ENCODE measurements at regions not wholly inside any gene's neighbourhood (a gene's known extent, or its start where the extent isn't known, plus 50 kb on each side); places are given as distances from the start of the nearest gene placed in this dataset.

DNA sequence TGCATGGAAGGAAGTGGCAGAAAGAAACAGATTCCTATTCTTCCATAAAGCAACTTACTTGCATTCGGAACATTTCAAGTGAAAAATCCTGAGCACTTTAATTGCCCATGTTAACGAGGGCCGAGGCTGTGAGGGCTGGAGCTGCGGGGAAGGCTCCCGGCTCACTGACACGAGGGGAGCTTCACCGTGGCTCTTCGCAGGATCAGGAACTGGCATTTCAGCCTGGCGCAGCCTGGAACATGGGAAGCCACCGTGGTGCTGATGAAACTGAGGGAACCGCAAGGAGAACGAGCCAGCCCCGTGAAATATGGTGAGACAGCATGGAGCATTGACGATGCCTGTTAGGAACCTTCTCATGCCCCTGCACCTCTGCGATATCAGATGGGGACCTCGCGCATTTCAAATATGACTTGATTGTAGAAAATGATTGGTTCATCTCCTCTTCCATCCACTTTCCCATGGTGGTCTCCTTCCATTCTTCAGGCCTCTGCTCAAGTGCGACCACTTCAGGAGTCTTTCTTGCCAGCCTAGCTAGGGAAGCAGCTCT is 236.9 kb downstream of the TBXT start:
- no peaks in the 10 kb centered on the region for H3K27me3 ChIP-seq (ENCODE audit: control insufficient read depth in 4 of 4, insufficient read depth in 4 of 4, low read length in 3 of 4)
- H3K27ac ChIP-seq (ENCODE audit: low read depth in 1 of 2, low read length in 2 of 2) = no peak overlapping the region
- no peaks in the 10 kb centered on the region for H3K9me3 ChIP-seq (ENCODE audit: control insufficient read depth in 4 of 4, low read length in 3 of 4)
- DNase-seq (ENCODE audit: low spot score) = no peak
- H3K36me3 ChIP-seq (ENCODE audit: control insufficient read depth in 4 of 4, insufficient read depth in 3 of 4, low read depth in 1 of 4, low read length in 3 of 4) = no peaks in the 10 kb centered on the region
- 91% methylated on average over 18 of the region's 18 CpGs for WGBS
- H3K9ac ChIP-seq (ENCODE audit: low read depth in 1 of 2, low read length in 2 of 2) = no peak overlapping the region
- H3K4me3 ChIP-seq (ENCODE audit: low read depth in 1 of 3, low read length in 3 of 3) = no peak overlapping the region
- H3K4me1 ChIP-seq (ENCODE audit: control insufficient read depth in 4 of 4, insufficient read depth in 4 of 4, low read length in 3 of 4) = no peaks in the 10 kb centered on the region
- TF ChIP-seq JUND (IDR thresholded peaks at IDR 0.05) = no peak
- TF ChIP-seq TAF1 (conservative IDR thresholded peaks at IDR 0.05) = no peak
- no peak for TF ChIP-seq RXRA (IDR thresholded peaks at IDR 0.05)
- TF ChIP-seq NR2F2 (IDR thresholded peaks at IDR 0.05) = no peak
- TF ChIP-seq MAX (IDR thresholded peaks at IDR 0.05) = no peak
- no peak for TF ChIP-seq ATF3 (IDR thresholded peaks at IDR 0.05)
- TF ChIP-seq, protein P1, sequence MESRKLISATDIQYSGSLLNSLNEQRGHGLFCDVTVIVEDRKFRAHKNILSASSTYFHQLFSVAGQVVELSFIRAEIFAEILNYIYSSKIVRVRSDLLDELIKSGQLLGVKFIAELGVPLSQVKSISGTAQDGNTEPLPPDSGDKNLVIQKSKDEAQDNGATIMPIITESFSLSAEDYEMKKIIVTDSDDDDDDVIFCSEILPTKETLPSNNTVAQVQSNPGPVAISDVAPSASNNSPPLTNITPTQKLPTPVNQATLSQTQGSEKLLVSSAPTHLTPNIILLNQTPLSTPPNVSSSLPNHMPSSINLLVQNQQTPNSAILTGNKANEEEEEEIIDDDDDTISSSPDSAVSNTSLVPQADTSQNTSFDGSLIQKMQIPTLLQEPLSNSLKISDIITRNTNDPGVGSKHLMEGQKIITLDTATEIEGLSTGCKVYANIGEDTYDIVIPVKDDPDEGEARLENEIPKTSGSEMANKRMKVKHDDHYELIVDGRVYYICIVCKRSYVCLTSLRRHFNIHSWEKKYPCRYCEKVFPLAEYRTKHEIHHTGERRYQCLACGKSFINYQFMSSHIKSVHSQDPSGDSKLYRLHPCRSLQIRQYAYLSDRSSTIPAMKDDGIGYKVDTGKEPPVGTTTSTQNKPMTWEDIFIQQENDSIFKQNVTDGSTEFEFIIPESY (IDR thresholded peaks at IDR 0.05) = no peak
- no peak for TF ChIP-seq YY1 (IDR thresholded peaks at IDR 0.05)
- TF ChIP-seq, protein P2, sequence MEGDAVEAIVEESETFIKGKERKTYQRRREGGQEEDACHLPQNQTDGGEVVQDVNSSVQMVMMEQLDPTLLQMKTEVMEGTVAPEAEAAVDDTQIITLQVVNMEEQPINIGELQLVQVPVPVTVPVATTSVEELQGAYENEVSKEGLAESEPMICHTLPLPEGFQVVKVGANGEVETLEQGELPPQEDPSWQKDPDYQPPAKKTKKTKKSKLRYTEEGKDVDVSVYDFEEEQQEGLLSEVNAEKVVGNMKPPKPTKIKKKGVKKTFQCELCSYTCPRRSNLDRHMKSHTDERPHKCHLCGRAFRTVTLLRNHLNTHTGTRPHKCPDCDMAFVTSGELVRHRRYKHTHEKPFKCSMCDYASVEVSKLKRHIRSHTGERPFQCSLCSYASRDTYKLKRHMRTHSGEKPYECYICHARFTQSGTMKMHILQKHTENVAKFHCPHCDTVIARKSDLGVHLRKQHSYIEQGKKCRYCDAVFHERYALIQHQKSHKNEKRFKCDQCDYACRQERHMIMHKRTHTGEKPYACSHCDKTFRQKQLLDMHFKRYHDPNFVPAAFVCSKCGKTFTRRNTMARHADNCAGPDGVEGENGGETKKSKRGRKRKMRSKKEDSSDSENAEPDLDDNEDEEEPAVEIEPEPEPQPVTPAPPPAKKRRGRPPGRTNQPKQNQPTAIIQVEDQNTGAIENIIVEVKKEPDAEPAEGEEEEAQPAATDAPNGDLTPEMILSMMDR (IDR thresholded peaks at IDR 0.05; ENCODE audit: low read depth, low read length, missing input control) = no peak
- TF ChIP-seq, protein P3, sequence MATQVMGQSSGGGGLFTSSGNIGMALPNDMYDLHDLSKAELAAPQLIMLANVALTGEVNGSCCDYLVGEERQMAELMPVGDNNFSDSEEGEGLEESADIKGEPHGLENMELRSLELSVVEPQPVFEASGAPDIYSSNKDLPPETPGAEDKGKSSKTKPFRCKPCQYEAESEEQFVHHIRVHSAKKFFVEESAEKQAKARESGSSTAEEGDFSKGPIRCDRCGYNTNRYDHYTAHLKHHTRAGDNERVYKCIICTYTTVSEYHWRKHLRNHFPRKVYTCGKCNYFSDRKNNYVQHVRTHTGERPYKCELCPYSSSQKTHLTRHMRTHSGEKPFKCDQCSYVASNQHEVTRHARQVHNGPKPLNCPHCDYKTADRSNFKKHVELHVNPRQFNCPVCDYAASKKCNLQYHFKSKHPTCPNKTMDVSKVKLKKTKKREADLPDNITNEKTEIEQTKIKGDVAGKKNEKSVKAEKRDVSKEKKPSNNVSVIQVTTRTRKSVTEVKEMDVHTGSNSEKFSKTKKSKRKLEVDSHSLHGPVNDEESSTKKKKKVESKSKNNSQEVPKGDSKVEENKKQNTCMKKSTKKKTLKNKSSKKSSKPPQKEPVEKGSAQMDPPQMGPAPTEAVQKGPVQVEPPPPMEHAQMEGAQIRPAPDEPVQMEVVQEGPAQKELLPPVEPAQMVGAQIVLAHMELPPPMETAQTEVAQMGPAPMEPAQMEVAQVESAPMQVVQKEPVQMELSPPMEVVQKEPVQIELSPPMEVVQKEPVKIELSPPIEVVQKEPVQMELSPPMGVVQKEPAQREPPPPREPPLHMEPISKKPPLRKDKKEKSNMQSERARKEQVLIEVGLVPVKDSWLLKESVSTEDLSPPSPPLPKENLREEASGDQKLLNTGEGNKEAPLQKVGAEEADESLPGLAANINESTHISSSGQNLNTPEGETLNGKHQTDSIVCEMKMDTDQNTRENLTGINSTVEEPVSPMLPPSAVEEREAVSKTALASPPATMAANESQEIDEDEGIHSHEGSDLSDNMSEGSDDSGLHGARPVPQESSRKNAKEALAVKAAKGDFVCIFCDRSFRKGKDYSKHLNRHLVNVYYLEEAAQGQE (IDR thresholded peaks at IDR 0.05) = no peak
- no peak for TF ChIP-seq HNF4G (IDR thresholded peaks at IDR 0.05)
- no peak for TF ChIP-seq SP1 (IDR thresholded peaks at IDR 0.05)
- no peak for TF ChIP-seq GABPA (IDR thresholded peaks at IDR 0.05 in 1 of 2, conservative IDR thresholded peaks at IDR 0.05 in 1 of 2)
- no peak for TF ChIP-seq EGR1 (IDR thresholded peaks at IDR 0.05; ENCODE audit: low read depth in 2 of 2)
- TF ChIP-seq HNF4A (conservative IDR thresholded peaks at IDR 0.05) = no peak

DNA sequence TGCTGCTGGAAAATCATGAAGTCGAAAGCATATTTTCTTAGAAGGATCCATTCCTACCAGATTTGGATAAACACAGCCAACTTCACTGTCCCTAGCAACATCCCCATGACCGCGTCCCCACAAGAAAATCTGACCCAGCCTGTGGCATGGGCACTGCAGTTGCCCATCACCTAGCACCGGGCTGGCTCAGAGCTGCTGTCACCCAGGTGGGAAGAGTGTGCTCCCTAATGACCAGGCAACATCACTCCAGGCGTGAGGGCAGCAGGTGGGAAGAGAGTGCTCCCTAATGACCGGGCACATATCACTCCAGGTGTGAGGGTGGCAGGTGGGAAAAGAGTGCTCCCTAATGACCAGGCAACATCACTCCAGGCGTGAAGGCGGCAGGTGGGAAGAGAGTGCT is 238.0 kb downstream of the TBXT start:
- Histone ChIP-seq H3K9ac (ENCODE audit: low read depth in 1 of 2, low read length in 2 of 2) (no peak overlapping the region), H3K36me3 (ENCODE audit: control insufficient read depth in 4 of 4, insufficient read depth in 3 of 4, low read depth in 1 of 4, low read length in 3 of 4) (no peaks in the 10 kb centered on the region), H3K4me1 (ENCODE audit: control insufficient read depth in 4 of 4, insufficient read depth in 4 of 4, low read length in 3 of 4) (no peaks in the 10 kb centered on the region), H3K27ac (ENCODE audit: low read depth in 1 of 2, low read length in 2 of 2) (no peak overlapping the region), H3K27me3 (ENCODE audit: control insufficient read depth in 4 of 4, insufficient read depth in 4 of 4, low read length in 3 of 4) (no peaks in the 10 kb centered on the region), H3K4me3 (ENCODE audit: low read depth in 1 of 3, low read length in 3 of 3) (no peak overlapping the region), H3K9me3 (ENCODE audit: control insufficient read depth in 4 of 4, low read length in 3 of 4) (no peaks in the 10 kb centered on the region)
- 91% methylated on average over 8 of the region's 8 CpGs for WGBS
- no peak for DNase-seq (ENCODE audit: low spot score)
- TF ChIP-seq HNF4A (conservative IDR thresholded peaks at IDR 0.05) (no peak), FOXA1 (IDR thresholded peaks at IDR 0.05) (no peak), RAD21 (IDR thresholded peaks at IDR 0.05) (no peak), TAF1 (conservative IDR thresholded peaks at IDR 0.05) (no peak), YY1 (IDR thresholded peaks at IDR 0.05) (no peak), MAX (IDR thresholded peaks at IDR 0.05) (no peak), RXRA (IDR thresholded peaks at IDR 0.05) (no peak), ATF3 (IDR thresholded peaks at IDR 0.05) (no peak)
- TF ChIP-seq, protein P2 (IDR thresholded peaks at IDR 0.05; ENCODE audit: low read depth, low read length, missing input control) = no peak
- TF ChIP-seq, protein P1 (IDR thresholded peaks at IDR 0.05) = no peak
